H1 (cell line): ENCODE measurements at regions not wholly inside any gene's neighbourhood (a gene's known extent, or its start where the extent isn't known, plus 50 kb on each side); places are given as distances from the start of the nearest gene placed in this dataset.

Source experiments
- BACH1 ChIP-seq: IDR thresholded peaks from 2 replicates; pipeline ENCODE4 v1.6.1; 2012; ENCODE audit warnings: low read length, improper control_type of control experiment
- HDAC6 ChIP-seq: IDR thresholded peaks from one replicate; pipeline ENCODE4 v1.7.1; 2012; ENCODE audit warnings: low read depth, mild to moderate bottlenecking, inconsistent platforms, low read length, moderate library complexity
- KDM1A ChIP-seq: fragments of 200-600, 300-600 bp; sonication (generic); IDR thresholded peaks from 2 replicates; pipeline ENCODE4 v1.7.1; 2016; ENCODE audit warnings: mild to moderate bottlenecking, low read length, borderline replicate concordance
- SP1 ChIP-seq: IDR thresholded peaks from 2 replicates; pipeline ENCODE4 v1.6.1; 2011; ENCODE audit warnings: low read depth, low read length
- TAF1 ChIP-seq: IDR thresholded peaks from 2 replicates; pipeline ENCODE4 v1.6.1; 2011; ENCODE audit warnings: mild to moderate bottlenecking, low read depth, low read length
- TF ChIP-seq, protein P1 (sequence below): IDR thresholded peaks from 2 replicates; pipeline ENCODE4 v1.6.1; 2012; ENCODE audit warnings: inconsistent platforms

DNA sequence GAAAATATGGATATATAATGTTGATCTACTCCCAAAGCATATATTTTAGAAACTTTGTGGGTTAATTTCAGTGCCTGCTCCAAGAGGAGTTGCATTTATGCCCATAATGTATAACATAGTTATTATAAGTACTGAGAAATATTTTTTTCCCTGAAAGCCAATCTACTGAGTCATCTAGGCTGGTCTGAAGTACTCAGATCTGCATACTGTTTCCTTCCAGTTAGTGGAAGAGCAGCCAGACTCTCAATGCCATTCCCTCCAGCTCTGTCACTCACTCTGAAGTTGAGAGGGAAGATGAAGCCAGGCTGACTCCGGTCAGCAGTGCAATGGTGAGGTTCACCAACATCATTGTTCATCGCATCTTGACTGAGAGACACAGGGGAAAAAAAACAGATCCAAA, 505.1 kb downstream of the PPARGC1A start (continued):
- TF ChIP-seq TAF1 (no peak), HDAC6 (no peak), BACH1 (no peak), KDM1A (no peak), SP1 (no peak)
- TF ChIP-seq, protein P1, sequence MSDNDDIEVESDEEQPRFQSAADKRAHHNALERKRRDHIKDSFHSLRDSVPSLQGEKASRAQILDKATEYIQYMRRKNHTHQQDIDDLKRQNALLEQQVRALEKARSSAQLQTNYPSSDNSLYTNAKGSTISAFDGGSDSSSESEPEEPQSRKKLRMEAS = no peak
